ENCODE measurements at regions not wholly inside any gene's neighbourhood (a gene's known extent, or its start where the extent isn't known, plus 50 kb on each side); places are given as distances from the start of the nearest gene placed in this dataset.

DNA sequence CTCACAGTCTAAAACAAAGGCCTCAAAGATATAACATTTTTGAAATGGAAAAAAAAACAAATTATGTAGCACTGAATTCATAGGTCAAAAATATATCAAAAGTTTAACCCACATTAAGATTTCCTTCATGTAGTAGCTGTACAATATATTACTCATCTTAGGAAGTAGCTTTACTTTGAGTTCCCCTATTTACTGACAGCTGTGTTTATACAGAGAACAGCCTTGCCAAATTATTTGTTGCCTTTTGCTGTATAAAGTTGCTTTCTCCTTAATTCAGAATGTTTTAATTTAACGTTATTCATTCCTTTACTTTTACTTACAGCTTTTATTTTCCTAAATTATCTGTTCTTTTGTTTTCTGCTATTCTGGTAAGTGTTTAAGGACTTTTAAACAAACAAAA is 181.0 kb downstream of the COL12A1 start:
- TF ChIP-seq EZH2 (IDR thresholded peaks at IDR 0.05; ENCODE audit: borderline replicate concordance, low read length): no peak
- TF ChIP-seq, protein P1, sequence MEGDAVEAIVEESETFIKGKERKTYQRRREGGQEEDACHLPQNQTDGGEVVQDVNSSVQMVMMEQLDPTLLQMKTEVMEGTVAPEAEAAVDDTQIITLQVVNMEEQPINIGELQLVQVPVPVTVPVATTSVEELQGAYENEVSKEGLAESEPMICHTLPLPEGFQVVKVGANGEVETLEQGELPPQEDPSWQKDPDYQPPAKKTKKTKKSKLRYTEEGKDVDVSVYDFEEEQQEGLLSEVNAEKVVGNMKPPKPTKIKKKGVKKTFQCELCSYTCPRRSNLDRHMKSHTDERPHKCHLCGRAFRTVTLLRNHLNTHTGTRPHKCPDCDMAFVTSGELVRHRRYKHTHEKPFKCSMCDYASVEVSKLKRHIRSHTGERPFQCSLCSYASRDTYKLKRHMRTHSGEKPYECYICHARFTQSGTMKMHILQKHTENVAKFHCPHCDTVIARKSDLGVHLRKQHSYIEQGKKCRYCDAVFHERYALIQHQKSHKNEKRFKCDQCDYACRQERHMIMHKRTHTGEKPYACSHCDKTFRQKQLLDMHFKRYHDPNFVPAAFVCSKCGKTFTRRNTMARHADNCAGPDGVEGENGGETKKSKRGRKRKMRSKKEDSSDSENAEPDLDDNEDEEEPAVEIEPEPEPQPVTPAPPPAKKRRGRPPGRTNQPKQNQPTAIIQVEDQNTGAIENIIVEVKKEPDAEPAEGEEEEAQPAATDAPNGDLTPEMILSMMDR (IDR thresholded peaks at IDR 0.05; ENCODE audit: low read length): no peak
